GM12878 (cell line): ENCODE measurements at regions not wholly inside any gene's neighbourhood (a gene's known extent, or its start where the extent isn't known, plus 50 kb on each side); places are given as distances from the start of the nearest gene placed in this dataset.

Source experiments
- ATAC-seq: fragments of 200-7000 bp; cut with Tn5 transposase; 3 replicates; pipeline ENCODE4 v1.9.1; 2020; ENCODE audit warnings: mild to moderate bottlenecking, moderate library complexity
- BruUV-seq: library from RNA; stranded (reverse); fragments of 400-500 nt; replicated peaks from 2 replicates; lab custom pipeline; 2021; lab: Mats Ljungman, UMichigan
- CTCF ChIA-PET: fragments of 300-600 bp; sonication (Branson Sonifier 250); formaldehyde crosslinking; extraction: SDS; loops from one replicate; lab custom pipeline; 2021; ENCODE audit warnings: inconsistent platforms; lab: Yijun Ruan, JAX
- POLR2A ChIA-PET: fragments of 350-600 bp; formaldehyde crosslinking; extraction: SDS; loops from one replicate; lab custom pipeline; 2021; ENCODE audit warnings: inconsistent platforms; lab: Charles Lee
- RAD21 ChIA-PET: fragments of 300-600 bp; sonication (Branson Sonifier 250); formaldehyde crosslinking; loops from one replicate; lab custom pipeline; 2023; ENCODE audit warnings: antibody characterized with exemption; ENCODE audit not compliant: unreplicated experiment; lab: Charles Lee
- SMC1A ChIA-PET: fragments of 300-600 bp; sonication (Branson Sonifier 250); formaldehyde crosslinking; loops from one replicate; lab custom pipeline; 2023; ENCODE audit not compliant: unreplicated experiment, uncharacterized antibody; lab: Charles Lee
- DNase-seq: peaks from one replicate; pipeline ENCODE4 v3.0.0-alpha.2; 2011; ENCODE audit warnings: low read depth, low spot score
- FAIRE-seq: peaks from 3 replicates; lab custom pipeline; 2011; peaks lifted over from hg19 to GRCh38; lab: Jason Lieb, UNC
- H2AFZ ChIP-seq: 2 replicates; pipeline ENCODE4 v1.6.0; 2011; ENCODE audit warnings: low read depth, low read length, control low read depth; ENCODE audit not compliant: control insufficient read depth
- H3K27ac ChIP-seq: 2 replicates; pipeline ENCODE4 v1.5.1; 2011; ENCODE audit warnings: control low read depth; ENCODE audit not compliant: control insufficient read depth, insufficient read depth
- H3K27me3 ChIP-seq, 2 experiments: replicated peaks in 1 of 2; 2 replicates each; pipeline versions ENCODE4 v1.6.0 to v1.6.1; 2011; ENCODE audit warnings: low read length in 1 of 2; ENCODE audit not compliant: control insufficient read depth in 2 of 2, insufficient read depth in 2 of 2
- H3K36me3 ChIP-seq, 2 experiments: 2 replicates each; pipeline ENCODE4 v1.5.1; 2011; ENCODE audit warnings: low read length in 1 of 2; ENCODE audit not compliant: control insufficient read depth in 2 of 2, insufficient read depth in 2 of 2
- H3K4me1 ChIP-seq: 2 replicates; pipeline ENCODE4 v1.6.1; 2011; ENCODE audit warnings: mild to moderate bottlenecking, low read length, moderate library complexity, mixed read lengths; ENCODE audit not compliant: control insufficient read depth, insufficient read depth
- H3K4me2 ChIP-seq: 2 replicates; pipeline ENCODE4 v1.6.0; 2011; ENCODE audit warnings: control low read depth; ENCODE audit not compliant: control insufficient read depth, insufficient read depth
- H3K4me3 ChIP-seq: fragments of 200-600 bp; sonication (generic); 2 replicates; pipeline ENCODE4 v1.5.1; 2016
- H3K79me2 ChIP-seq: 2 replicates; pipeline ENCODE4 v1.6.0; 2011; ENCODE audit warnings: low read length; ENCODE audit not compliant: control insufficient read depth, insufficient read depth
- H3K9ac ChIP-seq: 2 replicates; pipeline ENCODE4 v1.8.0; 2011; ENCODE audit warnings: low read length, control low read depth, mixed read lengths; ENCODE audit not compliant: control insufficient read depth, insufficient read depth
- H3K9me3 ChIP-seq: replicated peaks from 3 replicates; pipeline ENCODE4 v1.5.1; 2011; ENCODE audit warnings: mild to moderate bottlenecking, low read length; ENCODE audit not compliant: control insufficient read depth, insufficient read depth
- H4K20me1 ChIP-seq: 2 replicates; pipeline ENCODE4 v1.6.0; 2011; ENCODE audit not compliant: control insufficient read depth, insufficient read depth
- BMI1 ChIP-seq: fragments of 450-650 bp; IDR thresholded peaks from 2 replicates; pipeline ENCODE4 v1.6.1; 2016; ENCODE audit warnings: mild to moderate bottlenecking, moderate library complexity, borderline replicate concordance
- CBX3 ChIP-seq: fragments of 200-600 bp; sonication (generic); IDR thresholded peaks from 2 replicates; pipeline ENCODE4 v1.6.1; 2016; ENCODE audit warnings: low read depth, borderline replicate concordance
- KDM1A ChIP-seq: fragments of 200-600 bp; sonication (generic); IDR thresholded peaks from 2 replicates; pipeline ENCODE4 v1.6.1; 2016; ENCODE audit warnings: borderline replicate concordance
- NRF1 ChIP-seq: conservative IDR thresholded peaks from 2 replicates; pipeline ENCODE4 v1.6.1; 2011; ENCODE audit warnings: mild to moderate bottlenecking, low read depth, low read length, improper control_type of control experiment
- SMAD1 ChIP-seq: fragments of 450-650 bp; IDR thresholded peaks from 2 replicates; pipeline ENCODE4 v1.6.1; 2018; ENCODE audit warnings: mild to moderate bottlenecking, low read depth; ENCODE audit not compliant: partially characterized antibody
- SMARCA5 ChIP-seq: fragments of 450-650 bp; IDR thresholded peaks from 2 replicates; pipeline ENCODE4 v1.6.1; 2017; ENCODE audit warnings: mild to moderate bottlenecking
- SREBF1 ChIP-seq: IDR thresholded peaks from 2 replicates; pipeline ENCODE4 v1.6.1; 2012; ENCODE audit warnings: mild to moderate bottlenecking, low read length
- WGBS: methylation state at CpG from one replicate; pipeline ENCODE4 v1.1.6; 2016; ENCODE audit warnings: low lambda C conversion rate; ENCODE audit not compliant: insufficient replicate concordance, insufficient coverage; ENCODE audit errors: missing lambda C conversion rate; 5-methylcytosine and 5-hydroxymethylcytosine counted together
- in situ Hi-C: fragments of 300-500 bp; cut with MboI; formaldehyde crosslinking; loops from 9 replicates; pipeline ENCODE4 v1.14.3; 2018; ENCODE audit warnings: mixed read lengths
- intact Hi-C: fragments of 100-400 bp; cut with micrococcal nuclease; formaldehyde crosslinking; loops from one replicate; pipeline ENCODE4 v1.14.2; 2022; ENCODE audit not compliant: unreplicated experiment

DNA sequence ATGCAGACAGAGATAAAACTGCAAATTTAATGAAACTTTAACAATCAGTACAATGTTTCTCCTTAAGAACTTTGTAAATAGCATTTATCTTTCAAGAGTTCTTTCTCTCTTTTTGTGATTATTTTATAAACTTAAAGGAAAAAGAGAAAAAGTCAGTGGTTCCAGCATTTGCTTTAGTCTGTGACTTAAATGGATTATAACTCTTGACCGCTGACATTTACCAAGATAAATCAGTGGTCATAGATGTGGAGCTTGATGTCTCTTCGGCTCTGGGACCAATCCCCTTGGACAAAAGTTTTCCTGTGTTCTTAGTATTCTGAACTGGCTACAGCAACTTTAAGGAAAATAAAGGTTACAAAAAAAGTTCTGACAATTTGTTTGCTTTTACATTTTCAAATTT lies 162.6 kb downstream of the TM9SF2 start:
- no TSS peak for BruUV-seq
- ChIA-PET RAD21 (no interaction called here), CTCF (interaction anchor here (0.6 kb wide), 1 partner anchor 241 kb away, joined by 3 read pairs; no protein-coding TSS in a partner anchor), SMC1A (interaction anchor here (0.9 kb wide), 1 partner anchor 851 kb away, joined by 4 read pairs; no protein-coding TSS in a partner anchor), POLR2A (no interaction called here)
- in situ Hi-C loops, result no loop called here
- FAIRE-seq (no peak), ATAC-seq (no peak), DNase-seq (no peak)
- Histone ChIP-seq H2AFZ (no peak overlapping the region), H3K27ac (no peak overlapping the region), H3K9ac (no peak overlapping the region), H3K4me2 (no peak overlapping the region), H3K27me3 (no peaks in the 10 kb centered on the region), H3K36me3 (no peaks in the 10 kb centered on the region), H3K9me3 (no peaks in the 10 kb centered on the region), H3K4me3 (no peak overlapping the region), H4K20me1 (no peaks in the 10 kb centered on the region), H3K4me1 (no peaks in the 10 kb centered on the region), H3K79me2 (no peaks in the 10 kb centered on the region)
- intact Hi-C loops, result no loop called here
- TF ChIP-seq SREBF1 (no peak), BMI1 (no peak), CBX3 (no peak)
- 93% methylated on average over 2 of the region's 2 CpGs for WGBS

- Histone ChIP-seq H3K9me3 (no peaks in the 10 kb centered on the region), H3K36me3 (no peaks in the 10 kb centered on the region), H3K4me3 (no peak overlapping the region), H3K27ac (no peak overlapping the region), H4K20me1 (no peaks in the 10 kb centered on the region), H3K4me1 (no peaks in the 10 kb centered on the region), H3K27me3 (no peaks in the 10 kb centered on the region), H3K4me2 (no peak overlapping the region), H2AFZ (no peak overlapping the region), H3K79me2 (no peaks in the 10 kb centered on the region), H3K9ac (no peak overlapping the region)
- DNase-seq (no peak), ATAC-seq (no peak), FAIRE-seq (no peak)
- intact Hi-C loops, result no loop called here
- TF ChIP-seq SMARCA5, result no peak
- no peak for TF ChIP-seq NRF1
- TF ChIP-seq SMAD1, result no peak
- TF ChIP-seq KDM1A, result no peak
- CTCF ChIA-PET, result interaction anchor here (0.6 kb wide), 2 partner anchors 242 to 422 kb away, joined by 3 read pairs; no protein-coding TSS in a partner anchor
- 91% methylated on average over 10 of the region's 10 CpGs for WGBS
- BruUV-seq, result no TSS peak
- RAD21 ChIA-PET, result no interaction called here
- SMC1A ChIA-PET, result interaction anchor here (0.9 kb wide), 1 partner anchor 852 kb away, joined by 4 read pairs; no protein-coding TSS in a partner anchor
- in situ Hi-C loops, result no loop called here
- POLR2A ChIA-PET, result no interaction called here
These were observed 162.0 kb downstream of the TM9SF2 start for GRCh38 chr13:99663185-99663825.
